ENCODE measurements at regions not wholly inside any gene's neighbourhood (a gene's known extent, or its start where the extent isn't known, plus 50 kb on each side); places are given as distances from the start of the nearest gene placed in this dataset.

GRCh38 chr3:168489301-168489700 lies 393.6 kb upstream of the GOLIM4 start:
- DNase-seq (ENCODE audit: extremely low read depth, low read depth), result no peak
- TF ChIP-seq CTCF (IDR thresholded peaks at IDR 0.05; ENCODE audit: low read depth, low read length), result no peak

GRCh38 chr3:168485936-168486335 lies 390.2 kb upstream of the GOLIM4 start:
- DNase-seq (ENCODE audit: extremely low read depth, low read depth), result no peak
- no peak for TF ChIP-seq CTCF (IDR thresholded peaks at IDR 0.05; ENCODE audit: low read depth, low read length)

GRCh38 chr3:168476360-168476980 lies 380.7 kb upstream of the GOLIM4 start:
- TF ChIP-seq CTCF (IDR thresholded peaks at IDR 0.05; ENCODE audit: low read depth, low read length), result no peak
- DNase-seq (ENCODE audit: extremely low read depth, low read depth), result no peak

GRCh38 chr3:168475704-168476103 lies 380.0 kb upstream of the GOLIM4 start:
- DNase-seq (ENCODE audit: extremely low read depth, low read depth), result no peak
- no peak for TF ChIP-seq CTCF (IDR thresholded peaks at IDR 0.05; ENCODE audit: low read depth, low read length)

- no peak for DNase-seq (ENCODE audit: extremely low read depth, low read depth)
- TF ChIP-seq CTCF (IDR thresholded peaks at IDR 0.05; ENCODE audit: low read depth, low read length), result no peak
Observed at GRCh38 chr3:168473334-168473890, 377.7 kb upstream of the GOLIM4 start.

GRCh38 chr3:168472783-168473182 lies 377.1 kb upstream of the GOLIM4 start:
- DNase-seq (ENCODE audit: extremely low read depth, low read depth), result no peak

More at GRCh38 chr3:168472783-168473182, 377.1 kb upstream of the GOLIM4 start:
- TF ChIP-seq CTCF (IDR thresholded peaks at IDR 0.05; ENCODE audit: low read depth, low read length), result no peak

All from AG09319 (cell line).